GM23248 (cell line): ENCODE measurements at regions not wholly inside any gene's neighbourhood (a gene's known extent, or its start where the extent isn't known, plus 50 kb on each side); places are given as distances from the start of the nearest gene placed in this dataset.

Experiments used
- DNase-seq: peaks from one replicate; pipeline ENCODE4 v3.0.0-alpha.2; 2015
- H2AFZ ChIP-seq: fragments of 200-600 bp; sonication (generic); 2 replicates; pipeline ENCODE4 v1.6.1; 2016; ENCODE audit warnings: antibody characterized with exemption
- H3F3A ChIP-seq: fragments of 200-600 bp; sonication (generic); 2 replicates; pipeline ENCODE4 v1.6.1; 2016; ENCODE audit warnings: mild to moderate bottlenecking, antibody characterized with exemption, mixed run types; ENCODE audit not compliant: insufficient read depth
- H3K27ac ChIP-seq: fragments of 200-600 bp; sonication (generic); 2 replicates; pipeline ENCODE4 v1.5.1; 2016; ENCODE audit warnings: mild to moderate bottlenecking
- H3K27me3 ChIP-seq: fragments of 200-600 bp; sonication (generic); replicated peaks from 2 replicates; pipeline ENCODE4 v1.6.1; 2016; ENCODE audit warnings: mild to moderate bottlenecking; ENCODE audit not compliant: insufficient read depth
- H3K36me3 ChIP-seq: fragments of 200-600 bp; sonication (generic); 2 replicates; pipeline ENCODE4 v1.6.1; 2016; ENCODE audit warnings: low read depth, mild to moderate bottlenecking
- H3K4me1 ChIP-seq: fragments of 200-600 bp; sonication (generic); 2 replicates; pipeline ENCODE4 v1.6.1; 2016; ENCODE audit warnings: mild to moderate bottlenecking; ENCODE audit not compliant: insufficient read depth
- H3K4me2 ChIP-seq: fragments of 200-600 bp; sonication (generic); one replicate; pipeline ENCODE4 v1.6.1; 2016; ENCODE audit warnings: mild to moderate bottlenecking; ENCODE audit not compliant: unreplicated experiment
- H3K4me3 ChIP-seq: fragments of 200-600 bp; sonication (generic); 2 replicates; pipeline ENCODE4 v1.5.1; 2016; ENCODE audit warnings: mild to moderate bottlenecking
- H3K79me2 ChIP-seq: fragments of 200-600 bp; sonication (generic); 2 replicates; pipeline ENCODE4 v1.6.1; 2016; ENCODE audit warnings: mild to moderate bottlenecking; ENCODE audit not compliant: insufficient read depth
- H3K9ac ChIP-seq: fragments of 200-600 bp; sonication (generic); 2 replicates; pipeline ENCODE4 v1.6.1; 2016; ENCODE audit warnings: mild to moderate bottlenecking
- H3K9me2 ChIP-seq: fragments of 200-600 bp; sonication (generic); 2 replicates; pipeline ENCODE4 v1.6.1; 2016; ENCODE audit warnings: mixed run types, mild to moderate bottlenecking, moderate library complexity; ENCODE audit not compliant: insufficient read depth
- H3K9me3 ChIP-seq: fragments of 200-600 bp; sonication (generic); one replicate; pipeline ENCODE4 v1.6.1; 2017; ENCODE audit warnings: low read depth
- H4K20me1 ChIP-seq: fragments of 200-600 bp; sonication (generic); 2 replicates; pipeline ENCODE4 v1.6.0; 2016; ENCODE audit not compliant: insufficient read depth
- EZH2 ChIP-seq: fragments of 200-600 bp; sonication (generic); IDR thresholded peaks from 2 replicates; pipeline ENCODE4 v1.6.1; 2018; ENCODE audit warnings: antibody characterized with exemption, mild to moderate bottlenecking; ENCODE audit not compliant: insufficient read depth, poor library complexity, severe bottlenecking
- EZH2phosphoT487 ChIP-seq: fragments of 200-600 bp; sonication (generic); IDR thresholded peaks from 2 replicates; pipeline ENCODE4 v1.6.1; 2018; ENCODE audit warnings: antibody characterized with exemption, moderate library complexity, mild to moderate bottlenecking, low read depth; ENCODE audit not compliant: insufficient read depth
- WGBS, 2 experiments: methylation state at CpG; one replicate each; pipeline ENCODE4 v1.1.6; 2015 to 2017; ENCODE audit warnings: low lambda C conversion rate in 2 of 2, low coverage in 1 of 2; ENCODE audit errors: missing lambda C conversion rate in 2 of 2; 5-methylcytosine and 5-hydroxymethylcytosine counted together
- in situ Hi-C: fragments of 300-500 bp; cut with MboI; formaldehyde crosslinking; loops from 2 replicates; pipeline ENCODE4 v1.15.0; 2020

DNA sequence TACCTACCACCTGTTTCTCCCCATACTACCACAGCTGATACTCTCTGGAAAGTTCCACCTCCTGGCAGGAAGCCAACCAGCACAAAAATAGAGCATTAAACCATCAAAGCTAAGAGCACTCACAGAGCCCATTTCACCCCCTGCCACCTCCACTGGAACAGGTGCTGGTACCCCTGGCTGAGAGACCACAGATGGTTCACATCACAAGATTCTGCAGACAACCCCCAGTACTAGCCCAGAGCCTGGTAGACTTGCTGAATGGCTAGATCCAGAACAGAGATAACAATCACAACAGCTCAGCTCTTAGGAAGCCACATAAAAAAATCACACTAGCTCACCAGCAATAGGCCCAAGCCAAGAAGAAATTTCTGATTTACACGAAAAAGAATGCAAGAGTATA lies 855.2 kb downstream of the FSCB start:
- no peak for TF ChIP-seq EZH2
- TF ChIP-seq EZH2phosphoT487 = no peak
- Histone ChIP-seq H3K4me1 (no peaks in the 10 kb centered on the region), H3K9ac (no peak overlapping the region), H3K79me2 (no peaks in the 10 kb centered on the region), H3K4me2 (no peak overlapping the region), H3K36me3 (no peaks in the 10 kb centered on the region), H3K4me3 (no peak overlapping the region), H2AFZ (no peak overlapping the region), H3K27me3 (no peaks in the 10 kb centered on the region), H4K20me1 (no peaks in the 10 kb centered on the region), H3K27ac (no peak overlapping the region), H3F3A (no peaks in the 10 kb centered on the region), H3K9me3 (no peaks in the 10 kb centered on the region), H3K9me2 (no peaks in the 10 kb centered on the region)
- in situ Hi-C loops = no loop called here
- 32 to 44% methylated on average over 1 of the region's 1 CpG for WGBS, 2 experiments
- no peak for DNase-seq

DNA sequence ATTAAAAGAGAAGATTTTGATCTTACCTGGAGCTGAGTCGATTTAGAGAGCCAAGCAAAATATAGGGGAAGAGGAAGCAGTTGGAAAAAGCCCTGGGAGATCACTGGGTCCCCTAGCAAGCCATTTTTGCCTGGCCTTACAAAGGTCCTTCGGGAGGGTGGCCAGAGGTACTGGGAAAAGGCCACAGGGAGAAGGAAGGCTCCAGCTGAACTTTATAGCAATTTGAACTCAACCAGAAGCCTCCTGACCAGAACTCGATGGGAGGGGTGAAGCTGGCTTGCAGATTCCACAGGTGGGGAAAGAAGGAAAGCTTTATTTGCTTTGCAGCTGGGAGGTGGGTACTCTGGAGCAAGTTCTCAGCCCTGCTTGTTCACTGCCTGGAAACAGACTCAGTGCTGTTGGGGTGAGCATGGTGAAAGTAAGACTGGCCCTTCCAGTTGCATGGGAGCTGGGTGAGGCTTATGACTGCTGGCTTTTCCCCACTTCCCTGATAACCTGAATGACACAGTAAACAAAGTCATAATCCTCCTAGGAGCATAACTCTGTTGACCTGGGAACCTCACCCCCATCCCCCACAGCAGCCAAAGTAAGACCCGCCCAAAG lies 855.8 kb downstream of the FSCB start:
- no peak overlapping the region for H2AFZ ChIP-seq
- no peaks in the 10 kb centered on the region for H3K27me3 ChIP-seq
- H3K36me3 ChIP-seq = no peaks in the 10 kb centered on the region
- no peak for TF ChIP-seq EZH2
- TF ChIP-seq EZH2phosphoT487 = no peak
- DNase-seq = no peak
- H3K9me3 ChIP-seq = no peaks in the 10 kb centered on the region
- WGBS, 2 experiments = 20 to 23% methylated on average over 4 of the region's 4 CpGs
- H3K9me2 ChIP-seq = no peaks in the 10 kb centered on the region
- no peak overlapping the region for H3K9ac ChIP-seq
- H4K20me1 ChIP-seq = no peaks in the 10 kb centered on the region
- no peak overlapping the region for H3K27ac ChIP-seq
- no peaks in the 10 kb centered on the region for H3K4me1 ChIP-seq
- H3K4me3 ChIP-seq = no peak overlapping the region
- no peak overlapping the region for H3K4me2 ChIP-seq
- no peaks in the 10 kb centered on the region for H3K79me2 ChIP-seq
- no peaks in the 10 kb centered on the region for H3F3A ChIP-seq
- in situ Hi-C loops = no loop called here

DNA sequence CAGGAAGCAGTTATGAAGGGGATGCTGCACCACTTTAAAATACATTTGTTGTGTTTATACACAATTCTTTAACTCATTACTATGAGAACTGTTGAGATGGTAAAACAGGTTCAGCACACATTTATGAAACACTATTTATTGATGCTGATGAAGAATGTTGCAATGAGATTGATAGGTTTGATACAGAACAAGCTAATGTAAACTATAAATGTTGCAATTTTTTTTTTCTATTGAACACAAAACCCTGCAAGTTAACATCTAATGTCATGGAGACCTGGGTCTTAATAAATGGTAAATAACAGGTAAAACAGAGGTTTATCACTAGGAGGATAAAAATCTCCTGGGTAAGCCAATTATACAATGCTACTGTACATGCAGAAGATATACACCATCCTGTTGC lies 857.6 kb downstream of the FSCB start:
- TF ChIP-seq EZH2 (no peak), EZH2phosphoT487 (no peak)
- H3K4me3 ChIP-seq = no peak overlapping the region

DNA sequence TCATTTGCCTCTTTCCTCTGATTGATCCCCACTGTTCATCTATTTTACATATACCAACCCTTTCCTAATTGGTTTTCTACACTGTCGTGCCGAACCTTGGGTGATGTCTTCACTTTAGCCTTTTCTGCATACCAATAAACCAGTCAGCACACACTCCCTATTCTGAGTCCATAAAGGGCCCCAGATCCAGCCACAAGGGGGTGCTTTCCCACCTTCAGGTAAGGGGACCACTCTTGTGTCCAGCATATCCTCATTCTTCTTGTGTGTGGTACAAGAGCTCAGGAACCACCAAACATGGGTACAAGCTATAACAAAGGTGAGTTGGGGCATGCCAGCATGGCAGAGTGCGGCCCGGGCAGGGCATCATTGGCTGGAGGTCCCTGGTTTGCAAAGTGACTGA lies 859.8 kb downstream of the FSCB start:
- Histone ChIP-seq H3K36me3 (no peaks in the 10 kb centered on the region), H3K9me3 (no peaks in the 10 kb centered on the region), H3K27ac (no peak overlapping the region), H3F3A (no peaks in the 10 kb centered on the region), H3K9me2 (no peaks in the 10 kb centered on the region; the same call in 1 of the 2 replicates), H3K79me2 (no peaks in the 10 kb centered on the region), H3K4me3 (no peak overlapping the region), H3K4me2 (no peak overlapping the region), H2AFZ (no peak overlapping the region), H3K4me1 (no peaks in the 10 kb centered on the region), H4K20me1 (no peaks in the 10 kb centered on the region), H3K9ac (no peak overlapping the region), H3K27me3 (no peaks in the 10 kb centered on the region)
- WGBS, 2 experiments = 60 to 70% methylated on average over 4 of the region's 4 CpGs
- in situ Hi-C loops = no loop called here
- DNase-seq = no peak
- no peak for TF ChIP-seq EZH2phosphoT487
- no peak for TF ChIP-seq EZH2

More for the DNA sequence above, 857.6 kb downstream of the FSCB start:
- Histone ChIP-seq H3K9ac (no peak overlapping the region), H3K36me3 (no peaks in the 10 kb centered on the region), H3K4me1 (no peaks in the 10 kb centered on the region), H3K79me2 (no peaks in the 10 kb centered on the region), H3K27ac (no peak overlapping the region), H2AFZ (no peak overlapping the region), H3K9me2 (no peaks in the 10 kb centered on the region), H3K4me2 (no peak overlapping the region), H3K9me3 (no peaks in the 10 kb centered on the region), H4K20me1 (no peaks in the 10 kb centered on the region), H3F3A (no peaks in the 10 kb centered on the region), H3K27me3 (no peaks in the 10 kb centered on the region)
- in situ Hi-C loops = no loop called here
- no peak for DNase-seq

DNA sequence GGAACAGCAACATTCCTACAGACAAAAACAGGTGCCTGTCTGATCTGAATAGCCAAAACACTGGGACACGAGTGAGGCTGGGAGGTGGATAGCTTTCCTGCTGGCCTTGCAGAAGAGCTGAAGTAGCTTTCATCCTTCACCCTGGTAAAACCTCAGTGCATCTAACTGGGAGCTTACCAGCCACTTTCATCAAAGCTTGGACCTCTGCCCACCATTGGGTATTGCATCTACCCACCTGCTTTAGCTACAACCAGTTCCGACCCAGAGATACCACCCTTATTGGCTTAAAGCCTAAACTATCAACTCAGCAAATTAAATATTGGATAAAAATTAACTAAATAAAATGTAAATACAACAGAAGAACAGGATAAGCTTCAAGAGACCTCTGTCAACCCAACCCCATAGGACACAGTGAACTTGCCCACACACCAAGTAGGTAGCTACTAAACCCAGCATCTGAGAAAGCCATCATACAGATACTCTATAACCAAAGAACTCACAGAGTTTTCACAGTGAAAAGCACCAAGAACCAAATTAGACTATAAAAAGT lies 866.3 kb downstream of the FSCB start:
- Histone ChIP-seq H3K4me3 (no peak overlapping the region), H3K79me2 (no peaks in the 10 kb centered on the region), H3K9me3 (no peaks in the 10 kb centered on the region), H3K4me2 (no peak overlapping the region), H2AFZ (no peak overlapping the region), H3K27me3 (no peaks in the 10 kb centered on the region), H3K9ac (no peak overlapping the region), H3K36me3 (no peaks in the 10 kb centered on the region), H3K4me1 (no peaks in the 10 kb centered on the region), H4K20me1 (no peaks in the 10 kb centered on the region), H3K9me2 (no peaks in the 10 kb centered on the region; the same call in 1 of the 2 replicates), H3F3A (no peaks in the 10 kb centered on the region), H3K27ac (no peak overlapping the region)
- TF ChIP-seq EZH2 (no peak), EZH2phosphoT487 (no peak)
- 49 to 63% methylated on average over 2 of the region's 2 CpGs for WGBS, 2 experiments
- in situ Hi-C loops = no loop called here
- DNase-seq = no peak
